ENCODE measurements at regions not wholly inside any gene's neighbourhood (a gene's known extent, or its start where the extent isn't known, plus 50 kb on each side); places are given as distances from the start of the nearest gene placed in this dataset.

DNA sequence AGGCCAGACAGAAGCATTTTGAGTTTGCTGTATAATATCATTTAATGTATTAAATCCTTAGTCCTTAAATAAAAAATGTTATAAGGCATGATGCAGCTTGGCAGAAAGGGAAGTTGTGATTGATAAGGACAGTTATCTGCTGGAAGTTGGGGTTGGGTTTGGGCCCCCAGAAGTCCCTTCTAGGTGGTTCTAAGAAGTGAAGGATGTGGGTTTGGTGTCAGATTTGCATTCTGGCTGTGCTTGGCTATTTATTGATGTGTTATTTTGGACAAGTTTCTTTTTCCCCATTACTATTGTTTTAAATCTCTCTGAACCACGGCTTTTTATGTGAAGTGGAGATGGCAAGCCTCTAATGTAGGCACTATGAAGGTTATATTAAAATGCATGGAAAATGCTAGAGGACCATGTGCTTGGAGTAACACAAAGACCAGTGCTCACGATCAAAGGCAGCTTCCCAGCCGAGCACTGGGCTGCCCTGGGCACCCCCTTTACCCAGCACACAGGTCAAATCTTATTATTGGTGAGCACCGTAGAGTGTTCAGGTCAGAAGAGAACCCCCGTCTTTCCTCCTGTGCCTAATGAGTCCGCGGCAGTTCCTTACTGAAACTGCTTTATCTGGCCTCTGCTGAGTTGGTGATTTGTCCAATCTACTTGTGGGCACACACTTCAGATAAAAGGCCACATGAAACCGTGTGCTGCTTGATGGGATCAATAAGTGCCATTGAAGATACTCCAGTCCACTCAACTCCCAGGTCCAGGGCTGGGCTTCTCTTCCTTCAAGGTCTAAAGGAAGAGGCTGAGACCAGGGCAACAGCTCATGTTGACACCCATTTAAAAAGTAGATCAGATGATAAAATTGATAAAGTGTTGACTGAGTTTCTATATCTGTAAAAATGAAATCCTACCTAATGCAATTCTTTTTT lies 212.0 kb downstream of the PRDM2 start:
- H3K36me3 ChIP-seq (replicated peaks in 1 of 2) = no peaks in the 10 kb centered on the region
- H3K27ac ChIP-seq = no peak overlapping the region
- H3K27me3 ChIP-seq = no peaks in the 10 kb centered on the region
- intact Hi-C loops (cut with DNase I) = no loop called here
- no peaks in the 10 kb centered on the region for H3K9me3 ChIP-seq (replicated peaks in 1 of 3)
- no peaks in the 10 kb centered on the region for H3K4me1 ChIP-seq (replicated peaks in 1 of 2)
- DNase-seq = no peak
- 82 to 86% (median 84%) methylated on average over 8 of the region's 8 CpGs for WGBS, 4 donors
- H3K4me3 ChIP-seq = no peak overlapping the region
- no peak for TF ChIP-seq POLR2A (IDR thresholded peaks at IDR 0.05)
- TF ChIP-seq, protein P1, sequence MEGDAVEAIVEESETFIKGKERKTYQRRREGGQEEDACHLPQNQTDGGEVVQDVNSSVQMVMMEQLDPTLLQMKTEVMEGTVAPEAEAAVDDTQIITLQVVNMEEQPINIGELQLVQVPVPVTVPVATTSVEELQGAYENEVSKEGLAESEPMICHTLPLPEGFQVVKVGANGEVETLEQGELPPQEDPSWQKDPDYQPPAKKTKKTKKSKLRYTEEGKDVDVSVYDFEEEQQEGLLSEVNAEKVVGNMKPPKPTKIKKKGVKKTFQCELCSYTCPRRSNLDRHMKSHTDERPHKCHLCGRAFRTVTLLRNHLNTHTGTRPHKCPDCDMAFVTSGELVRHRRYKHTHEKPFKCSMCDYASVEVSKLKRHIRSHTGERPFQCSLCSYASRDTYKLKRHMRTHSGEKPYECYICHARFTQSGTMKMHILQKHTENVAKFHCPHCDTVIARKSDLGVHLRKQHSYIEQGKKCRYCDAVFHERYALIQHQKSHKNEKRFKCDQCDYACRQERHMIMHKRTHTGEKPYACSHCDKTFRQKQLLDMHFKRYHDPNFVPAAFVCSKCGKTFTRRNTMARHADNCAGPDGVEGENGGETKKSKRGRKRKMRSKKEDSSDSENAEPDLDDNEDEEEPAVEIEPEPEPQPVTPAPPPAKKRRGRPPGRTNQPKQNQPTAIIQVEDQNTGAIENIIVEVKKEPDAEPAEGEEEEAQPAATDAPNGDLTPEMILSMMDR (IDR thresholded peaks at IDR 0.05) = no peak

DNA sequence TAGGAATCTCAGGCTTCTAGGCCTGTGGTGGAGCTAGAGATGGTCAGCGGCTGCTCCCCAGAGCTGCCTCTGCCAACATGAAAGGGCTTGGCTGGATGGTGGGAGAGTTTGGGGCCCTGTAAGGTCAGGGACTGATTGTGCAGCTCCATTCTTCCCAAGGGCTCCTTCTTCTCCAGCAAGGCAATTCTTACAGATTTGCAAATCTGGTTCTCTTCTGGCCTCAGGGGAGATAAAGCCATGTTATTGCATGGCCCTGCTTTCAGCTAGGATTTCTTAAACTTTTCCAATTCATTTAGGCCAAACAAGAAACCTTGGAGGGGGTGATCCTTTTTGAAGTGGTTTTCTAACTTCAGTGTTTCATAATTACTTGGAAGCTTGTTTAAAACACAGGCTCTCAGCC lies 213.4 kb downstream of the PRDM2 start:
- no peak overlapping the region for H3K27ac ChIP-seq
- no peaks in the 10 kb centered on the region for H3K4me1 ChIP-seq (replicated peaks in 1 of 2)
- no peak for DNase-seq
- no peaks in the 10 kb centered on the region for H3K9me3 ChIP-seq (replicated peaks in 1 of 3)
- intact Hi-C loops (cut with DNase I) = no loop called here
- no peak overlapping the region for H3K4me3 ChIP-seq
- no peak for TF ChIP-seq POLR2A (IDR thresholded peaks at IDR 0.05)
- TF ChIP-seq, protein P1 (IDR thresholded peaks at IDR 0.05) = no peak
- H3K36me3 ChIP-seq (replicated peaks in 1 of 2) = no peaks in the 10 kb centered on the region
- WGBS, 4 donors = 60 to 100% (median 97%) methylated on average over 1 of the region's 1 CpG
- no peaks in the 10 kb centered on the region for H3K27me3 ChIP-seq

DNA sequence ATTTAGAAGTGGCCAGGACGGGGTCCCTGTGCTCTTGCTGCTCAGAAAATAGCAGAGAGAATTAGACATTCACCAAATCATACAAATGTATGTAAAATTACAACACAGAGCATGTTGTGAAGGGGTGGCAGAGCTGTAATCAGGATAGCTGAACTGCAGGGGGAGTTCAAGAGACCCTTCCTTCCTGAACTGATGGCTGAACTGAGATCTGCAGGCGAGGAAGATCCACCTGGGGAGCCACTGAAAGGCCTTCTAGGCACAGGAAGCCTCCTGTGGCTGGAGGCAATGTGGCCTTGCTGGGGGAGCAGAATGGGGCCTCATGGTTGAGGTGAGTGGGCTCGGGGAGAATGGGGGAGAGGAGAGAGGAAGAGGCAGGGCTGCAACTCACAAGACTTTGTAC lies 216.5 kb downstream of the PRDM2 start:
- H3K27ac ChIP-seq = no peak overlapping the region
- H3K36me3 ChIP-seq (replicated peaks in 1 of 2) = no peaks in the 10 kb centered on the region
- no peak for DNase-seq
- no peaks in the 10 kb centered on the region for H3K4me1 ChIP-seq (replicated peaks in 1 of 2)
- intact Hi-C loops (cut with DNase I) = no loop called here
- no peaks in the 10 kb centered on the region for H3K9me3 ChIP-seq (replicated peaks in 1 of 3)
- TF ChIP-seq, protein P1 (IDR thresholded peaks at IDR 0.05) = no peak
- TF ChIP-seq POLR2A (IDR thresholded peaks at IDR 0.05) = no peak
- 65 to 70% (median 67%) methylated on average over 3 of the region's 3 CpGs for WGBS, 4 donors
- no peaks in the 10 kb centered on the region for H3K27me3 ChIP-seq
- no peak overlapping the region for H3K4me3 ChIP-seq

DNA sequence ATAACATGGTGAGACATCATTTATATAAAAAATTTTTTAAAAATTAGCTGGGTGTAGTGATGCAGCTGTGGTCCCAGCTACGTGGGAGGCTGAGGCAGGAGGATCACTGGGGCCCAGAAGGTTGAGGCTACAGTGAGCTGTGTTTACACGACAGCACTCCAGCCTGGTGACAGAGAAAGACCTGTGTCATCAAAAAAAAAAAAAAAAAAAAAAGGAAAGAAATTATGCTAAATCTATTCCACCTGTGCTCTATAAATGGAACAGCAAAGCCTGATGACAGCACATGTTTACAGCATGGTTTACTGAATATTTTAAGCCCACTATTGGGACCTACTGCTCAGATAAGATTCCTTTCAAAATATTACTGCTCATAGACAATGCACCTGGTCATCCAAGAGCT lies 217.6 kb downstream of the PRDM2 start:
- Histone ChIP-seq H3K9me3 (replicated peaks in 1 of 3) (no peaks in the 10 kb centered on the region), H3K36me3 (replicated peaks in 1 of 2) (no peaks in the 10 kb centered on the region), H3K27ac (no peak overlapping the region), H3K4me3 (no peak overlapping the region), H3K4me1 (replicated peaks in 1 of 2) (no peaks in the 10 kb centered on the region), H3K27me3 (no peaks in the 10 kb centered on the region)
- no peak for DNase-seq
- no peak for TF ChIP-seq POLR2A (IDR thresholded peaks at IDR 0.05)
- intact Hi-C loops (cut with DNase I) = no loop called here
- 58 to 69% (median 62%) methylated on average over 2 of the region's 2 CpGs for WGBS, 4 donors

DNA sequence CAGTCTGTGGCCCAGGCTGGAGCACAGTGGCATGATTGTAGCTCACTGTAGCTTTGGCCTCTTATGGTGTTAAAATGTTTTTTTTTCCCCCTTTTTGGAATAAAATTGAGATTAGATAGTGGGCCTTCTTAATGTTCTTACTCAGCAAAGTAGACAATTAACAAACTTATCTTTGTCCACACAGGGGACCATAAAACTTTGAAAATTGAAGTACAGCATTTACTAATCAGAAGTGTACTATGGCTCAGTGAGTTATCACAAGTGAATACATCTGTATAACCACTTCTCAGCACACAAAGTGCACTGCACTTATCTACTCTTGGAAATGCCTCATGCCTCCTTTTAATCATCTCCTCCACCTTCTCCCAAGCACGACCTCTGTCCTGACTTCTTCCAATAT lies 218.9 kb downstream of the PRDM2 start:
- intact Hi-C loops (cut with DNase I) = no loop called here
- Histone ChIP-seq H3K9me3 (replicated peaks in 1 of 3) (no peaks in the 10 kb centered on the region), H3K4me3 (no peak overlapping the region), H3K27ac (no peak overlapping the region), H3K36me3 (replicated peaks in 1 of 2) (no peaks in the 10 kb centered on the region), H3K27me3 (no peaks in the 10 kb centered on the region), H3K4me1 (replicated peaks in 1 of 2) (no peaks in the 10 kb centered on the region)
- TF ChIP-seq POLR2A (IDR thresholded peaks at IDR 0.05) = no peak
- TF ChIP-seq, protein P1 (IDR thresholded peaks at IDR 0.05) = no peak
- WGBS, 4 donors = 69 to 86% (median 74%) methylated on average over 1 of the region's 1 CpG
- DNase-seq = no peak
